Endodermal cell (in vitro differentiated cells): ENCODE measurements at regions not wholly inside any gene's neighbourhood (a gene's known extent, or its start where the extent isn't known, plus 50 kb on each side); places are given as distances from the start of the nearest gene placed in this dataset.

Source experiments
- DNase-seq: peaks from one replicate; pipeline ENCODE4 v3.0.0-alpha.2; 2017
- H3K27ac ChIP-seq: 2 replicates; pipeline ENCODE4 v1.5.1; 2013; ENCODE audit warnings: mild to moderate bottlenecking, low read depth, low read length, moderate library complexity
- H3K27me3 ChIP-seq: 2 replicates; pipeline ENCODE4 v1.6.1; 2013; ENCODE audit warnings: mild to moderate bottlenecking, low read length, moderate library complexity; ENCODE audit not compliant: insufficient read depth, control insufficient read depth, poor library complexity, severe bottlenecking
- H3K36me3 ChIP-seq: 2 replicates; pipeline ENCODE4 v1.7.0; 2013; ENCODE audit warnings: mild to moderate bottlenecking, low read length, moderate library complexity; ENCODE audit not compliant: control insufficient read depth, insufficient read depth
- H3K4me1 ChIP-seq: one replicate; pipeline ENCODE4 v1.7.0; 2013; ENCODE audit warnings: low read length; ENCODE audit not compliant: control insufficient read depth, insufficient read depth
- H3K4me3 ChIP-seq: 2 replicates; pipeline ENCODE4 v1.5.1; 2013; ENCODE audit warnings: mild to moderate bottlenecking, low read length, moderate library complexity
- H3K9ac ChIP-seq: 2 replicates; pipeline ENCODE4 v1.6.1; 2013; ENCODE audit warnings: mild to moderate bottlenecking, low read length, moderate library complexity; ENCODE audit not compliant: poor library complexity, severe bottlenecking; ENCODE audit errors: extremely low read depth
- H3K9me3 ChIP-seq: 2 replicates; pipeline ENCODE4 v1.6.1; 2013; ENCODE audit warnings: mild to moderate bottlenecking, low read length, moderate library complexity; ENCODE audit not compliant: control insufficient read depth
- H3K27ac Mint-ChIP-seq: 2 replicates; pipeline ENCODE4 v1.8.0; 2020; ENCODE audit warnings: mixed read lengths
- H3K27me3 Mint-ChIP-seq: 2 replicates; pipeline ENCODE4 v1.8.0; 2021; ENCODE audit warnings: mild to moderate bottlenecking, mixed read lengths; ENCODE audit not compliant: insufficient read depth
- H3K36me3 Mint-ChIP-seq: 2 replicates; pipeline ENCODE4 v1.8.0; 2020; ENCODE audit warnings: low read depth, mixed read lengths
- H3K4me1 Mint-ChIP-seq: 2 replicates; pipeline ENCODE4 v1.8.0; 2020; ENCODE audit warnings: mixed read lengths
- H3K4me3 Mint-ChIP-seq: 2 replicates; pipeline ENCODE4 v1.8.0; 2020; ENCODE audit warnings: mild to moderate bottlenecking, moderate library complexity, mixed read lengths
- H3K9me3 Mint-ChIP-seq: 2 replicates; pipeline ENCODE4 v1.8.0; 2020; ENCODE audit warnings: mild to moderate bottlenecking, mixed read lengths
- WGBS, 2 experiments: methylation state at CpG; one replicate each; pipeline versions ENCODE4 v1.1.5 to v1.1.7; 2013; ENCODE audit warnings: missing lambda C conversion rate in 2 of 2, mixed read lengths in 1 of 2; ENCODE audit not compliant: insufficient coverage in 1 of 2, insufficient read length in 1 of 2; 5-methylcytosine and 5-hydroxymethylcytosine counted together
- TF ChIP-seq, protein P1 (sequence below): fragments of 200-600 bp; sonication (generic); conservative IDR thresholded peaks from 2 replicates; pipeline ENCODE4 v1.5.0; 2021; ENCODE audit warnings: antibody characterized with exemption, mild to moderate bottlenecking

DNA sequence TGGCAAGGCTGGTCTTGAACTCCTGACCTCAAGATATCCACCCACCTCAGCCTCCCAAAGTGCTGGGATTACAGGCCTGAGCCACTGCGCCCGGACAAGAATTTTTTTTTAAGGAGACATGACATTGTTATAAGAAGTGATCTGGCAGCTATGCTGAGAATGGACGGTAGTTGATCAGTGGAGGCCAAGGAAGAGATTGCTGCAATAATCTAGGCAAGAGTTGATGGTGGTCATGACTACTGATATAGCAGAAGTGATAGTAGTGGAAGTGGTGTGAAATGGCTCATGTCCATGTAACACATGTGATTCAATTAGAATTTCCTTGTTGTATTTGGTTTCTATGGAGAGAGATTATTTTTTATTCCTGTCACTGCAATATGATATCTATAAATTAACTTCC is 125.3 kb upstream of the CCN2 start:
- H3K27ac ChIP-seq, result no peak overlapping the region
- TF ChIP-seq, protein P1, sequence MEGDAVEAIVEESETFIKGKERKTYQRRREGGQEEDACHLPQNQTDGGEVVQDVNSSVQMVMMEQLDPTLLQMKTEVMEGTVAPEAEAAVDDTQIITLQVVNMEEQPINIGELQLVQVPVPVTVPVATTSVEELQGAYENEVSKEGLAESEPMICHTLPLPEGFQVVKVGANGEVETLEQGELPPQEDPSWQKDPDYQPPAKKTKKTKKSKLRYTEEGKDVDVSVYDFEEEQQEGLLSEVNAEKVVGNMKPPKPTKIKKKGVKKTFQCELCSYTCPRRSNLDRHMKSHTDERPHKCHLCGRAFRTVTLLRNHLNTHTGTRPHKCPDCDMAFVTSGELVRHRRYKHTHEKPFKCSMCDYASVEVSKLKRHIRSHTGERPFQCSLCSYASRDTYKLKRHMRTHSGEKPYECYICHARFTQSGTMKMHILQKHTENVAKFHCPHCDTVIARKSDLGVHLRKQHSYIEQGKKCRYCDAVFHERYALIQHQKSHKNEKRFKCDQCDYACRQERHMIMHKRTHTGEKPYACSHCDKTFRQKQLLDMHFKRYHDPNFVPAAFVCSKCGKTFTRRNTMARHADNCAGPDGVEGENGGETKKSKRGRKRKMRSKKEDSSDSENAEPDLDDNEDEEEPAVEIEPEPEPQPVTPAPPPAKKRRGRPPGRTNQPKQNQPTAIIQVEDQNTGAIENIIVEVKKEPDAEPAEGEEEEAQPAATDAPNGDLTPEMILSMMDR, result no peak
- H3K4me3 ChIP-seq, result no peak overlapping the region
- H3K27me3 ChIP-seq, result no peaks in the 10 kb centered on the region
- no peaks in the 10 kb centered on the region for H3K36me3 ChIP-seq
- Mint-ChIP-seq H3K9me3 (no peaks in the 10 kb centered on the region), H3K4me3 (no peak overlapping the region), H3K27ac (no peak overlapping the region), H3K4me1 (no peaks in the 10 kb centered on the region), H3K36me3 (no peaks in the 10 kb centered on the region), H3K27me3 (no peaks in the 10 kb centered on the region)
- peaks cover 6% of the 10 kb centered on the region for H3K4me1 ChIP-seq
- H3K9ac ChIP-seq, result no peak overlapping the region
- no peak for DNase-seq
- 94 to 100% methylated on average over 3 of the region's 3 CpGs for WGBS, 2 experiments
- H3K9me3 ChIP-seq, result no peaks in the 10 kb centered on the region

DNA sequence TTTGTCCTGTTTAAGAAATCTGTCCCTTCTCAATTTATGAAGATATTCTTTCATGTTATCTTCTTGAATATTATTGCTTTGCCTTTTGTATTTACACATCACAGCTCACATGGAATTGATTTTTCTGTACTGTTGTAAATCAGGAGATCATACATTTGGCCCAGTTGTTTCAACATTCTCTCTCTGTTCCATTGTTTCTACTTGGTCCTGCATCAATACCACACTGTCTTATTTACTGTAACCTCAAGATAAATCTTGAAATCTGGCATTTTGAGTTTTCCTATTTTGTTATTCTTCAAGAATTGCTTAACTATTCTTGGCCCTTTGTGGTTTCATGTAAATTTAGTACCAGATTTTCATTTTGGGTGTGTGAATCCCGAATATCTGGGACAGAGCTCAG is 121.7 kb upstream of the CCN2 start:
- TF ChIP-seq, protein P1, result no peak
- Histone ChIP-seq H3K9ac (no peak overlapping the region), H3K4me1 (peaks cover 6% of the 10 kb centered on the region), H3K27ac (no peak overlapping the region), H3K36me3 (no peaks in the 10 kb centered on the region), H3K9me3 (no peaks in the 10 kb centered on the region), H3K4me3 (no peak overlapping the region), H3K27me3 (no peaks in the 10 kb centered on the region)
- WGBS, 2 experiments, result 84 to 100% methylated on average over 1 of the region's 1 CpG
- Mint-ChIP-seq H3K4me1 (no peaks in the 10 kb centered on the region), H3K9me3 (no peaks in the 10 kb centered on the region), H3K27ac (no peak overlapping the region), H3K4me3 (no peak overlapping the region), H3K36me3 (no peaks in the 10 kb centered on the region), H3K27me3 (no peaks in the 10 kb centered on the region)
- DNase-seq, result no peak

DNA sequence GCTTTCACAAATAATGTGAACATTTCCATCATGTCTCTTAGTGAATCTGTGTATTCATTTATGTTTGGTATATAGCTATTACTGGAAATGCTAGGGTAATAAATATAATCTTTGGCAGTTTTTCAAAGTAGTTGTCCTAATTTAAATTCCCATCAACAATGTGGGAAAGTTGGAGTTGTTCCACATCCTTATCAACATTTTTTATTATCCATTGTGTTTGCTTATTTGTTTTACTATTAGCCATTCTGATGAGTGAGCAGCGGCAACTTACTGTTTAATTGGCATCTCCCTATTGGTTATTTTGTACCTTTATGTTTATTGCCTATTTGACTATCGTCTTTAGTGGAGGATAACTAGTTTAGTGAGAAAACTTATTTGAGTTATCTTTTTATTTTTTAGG is 121.1 kb upstream of the CCN2 start:
- TF ChIP-seq, protein P1, result no peak
- H3K4me3 ChIP-seq, result no peak overlapping the region
- H3K9me3 ChIP-seq, result no peaks in the 10 kb centered on the region
- no peaks in the 10 kb centered on the region for H3K36me3 ChIP-seq
- DNase-seq, result no peak
- H3K4me1 ChIP-seq, result peaks cover 6% of the 10 kb centered on the region
- Mint-ChIP-seq H3K27me3 (no peaks in the 10 kb centered on the region), H3K4me3 (no peak overlapping the region), H3K4me1 (peaks cover 2% of the 10 kb centered on the region), H3K9me3 (no peaks in the 10 kb centered on the region), H3K27ac (no peak overlapping the region), H3K36me3 (no peaks in the 10 kb centered on the region)
- H3K9ac ChIP-seq, result no peak overlapping the region
- H3K27me3 ChIP-seq, result no peaks in the 10 kb centered on the region
- no peak overlapping the region for H3K27ac ChIP-seq
- WGBS, 2 experiments, result 98% methylated on average over 2 of the region's 2 CpGs; no CpG with 5 or more reads in 1 of the 2 experiments
